GM23338 (cell line): ENCODE measurements at regions not wholly inside any gene's neighbourhood (a gene's known extent, or its start where the extent isn't known, plus 50 kb on each side); places are given as distances from the start of the nearest gene placed in this dataset.

Source experiments
- ATAC-seq: fragments of 200-7000 bp; cut with Tn5 transposase; 3 replicates; pipeline ENCODE4 v1.9.1; 2020
- DNase-seq: peaks from one replicate; pipeline ENCODE4 v3.0.0-alpha.2; 2015; ENCODE audit warnings: low spot score
- H2AFZ ChIP-seq: fragments of 200-600 bp; sonication (generic); 2 replicates; pipeline ENCODE4 v1.8.0; 2016; ENCODE audit warnings: antibody characterized with exemption, mild to moderate bottlenecking, moderate library complexity
- H3F3A ChIP-seq: fragments of 200-600 bp; sonication (generic); replicated peaks from 2 replicates; pipeline ENCODE4 v1.8.0; 2017; ENCODE audit warnings: antibody characterized with exemption, mixed run types, low read depth
- H3K27ac ChIP-seq: fragments of 200-600 bp; sonication (generic); 2 replicates; pipeline ENCODE4 v1.6.1; 2016; ENCODE audit warnings: low read depth
- H3K27me3 ChIP-seq: fragments of 200-600 bp; sonication (generic); 2 replicates; pipeline ENCODE4 v1.8.0; 2016; ENCODE audit warnings: mild to moderate bottlenecking, mixed run types, moderate library complexity; ENCODE audit not compliant: insufficient read depth
- H3K36me3 ChIP-seq: fragments of 200-600 bp; sonication (generic); 2 replicates; pipeline ENCODE4 v1.8.0; 2016; ENCODE audit warnings: mild to moderate bottlenecking; ENCODE audit not compliant: insufficient read depth
- H3K4me1 ChIP-seq: fragments of 200-600 bp; sonication (generic); 2 replicates; pipeline ENCODE4 v1.8.0; 2016; ENCODE audit warnings: mild to moderate bottlenecking, moderate library complexity; ENCODE audit not compliant: insufficient read depth
- H3K4me2 ChIP-seq: fragments of 200-600 bp; sonication (generic); 2 replicates; pipeline ENCODE4 v1.7.1; 2017; ENCODE audit warnings: mixed run types
- H3K4me3 ChIP-seq: fragments of 200-600 bp; sonication (generic); 2 replicates; pipeline ENCODE4 v1.6.1; 2016; ENCODE audit warnings: mixed run types
- H3K79me2 ChIP-seq: fragments of 200-600 bp; sonication (generic); replicated peaks from 2 replicates; pipeline ENCODE4 v1.8.0; 2017; ENCODE audit warnings: mild to moderate bottlenecking; ENCODE audit not compliant: insufficient read depth
- H3K9me2 ChIP-seq: fragments of 200-600 bp; sonication (generic); 2 replicates; pipeline ENCODE4 v1.8.0; 2017; ENCODE audit not compliant: insufficient read depth
- H4K20me1 ChIP-seq: fragments of 200-600 bp; sonication (generic); replicated peaks from 2 replicates; pipeline ENCODE4 v1.8.0; 2017; ENCODE audit warnings: mild to moderate bottlenecking; ENCODE audit not compliant: insufficient read depth
- H3K27ac Mint-ChIP-seq: 2 replicates; pipeline ENCODE4 v1.8.0; 2020; ENCODE audit warnings: inconsistent platforms, mild to moderate bottlenecking, moderate library complexity, mixed read lengths
- H3K27me3 Mint-ChIP-seq: 3 replicates; pipeline ENCODE4 v1.8.0; 2022; ENCODE audit warnings: low read depth, mild to moderate bottlenecking, moderate library complexity, mixed read lengths, inconsistent platforms; ENCODE audit not compliant: insufficient read depth, poor library complexity
- H3K36me3 Mint-ChIP-seq: 3 replicates; pipeline ENCODE4 v1.8.0; 2021; ENCODE audit warnings: low read depth, mild to moderate bottlenecking, inconsistent platforms, moderate library complexity, mixed read lengths
- H3K4me1 Mint-ChIP-seq: 3 replicates; pipeline ENCODE4 v1.8.0; 2020; ENCODE audit warnings: mild to moderate bottlenecking, inconsistent platforms, mixed read lengths
- H3K4me3 Mint-ChIP-seq: 3 replicates; pipeline ENCODE4 v1.8.0; 2021; ENCODE audit warnings: moderate library complexity, mild to moderate bottlenecking, inconsistent platforms, mixed read lengths
- H3K9me3 Mint-ChIP-seq: 3 replicates; pipeline ENCODE4 v1.8.0; 2020; ENCODE audit warnings: moderate library complexity, mild to moderate bottlenecking, inconsistent platforms, mixed read lengths
- CREB1 ChIP-seq: fragments of 250-450 bp; sonication (Bioruptor Pico); IDR thresholded peaks from 2 replicates; pipeline ENCODE4 v1.5.0; 2020; ENCODE audit warnings: low read depth, mild to moderate bottlenecking, moderate library complexity
- CTCF ChIP-seq, 2 experiments: fragments of 200-600 bp in 1 of 2; sonication (generic) in 1 of 2; conservative IDR thresholded peaks; 2 replicates each; pipeline versions ENCODE4 v1.5.1 to v1.6.1; 2016 to 2017; ENCODE audit warnings: antibody characterized with exemption in 2 of 2, low read depth in 2 of 2, mild to moderate bottlenecking in 2 of 2, moderate library complexity in 1 of 2
- ETS1 ChIP-seq: IDR thresholded peaks from 2 replicates; pipeline ENCODE4 v1.6.1; 2016; ENCODE audit warnings: antibody characterized with exemption
- EZH2phosphoT487 ChIP-seq: fragments of 200-600 bp; sonication (generic); IDR thresholded peaks from one replicate; pipeline ENCODE4 v1.8.1; 2018; ENCODE audit warnings: antibody characterized with exemption; ENCODE audit not compliant: unreplicated experiment
- JUNB ChIP-seq: IDR thresholded peaks from one replicate; pipeline ENCODE4 v1.6.1; 2016; ENCODE audit warnings: antibody characterized with exemption; ENCODE audit not compliant: unreplicated experiment
- NANOG ChIP-seq: IDR thresholded peaks from 2 replicates; pipeline ENCODE4 v1.6.1; 2016; ENCODE audit warnings: antibody characterized with exemption, borderline replicate concordance
- POLR2AphosphoS5 ChIP-seq: IDR thresholded peaks from 2 replicates; pipeline ENCODE4 v1.6.1; 2016; ENCODE audit warnings: antibody characterized with exemption, low read depth
- STAT1 ChIP-seq: IDR thresholded peaks from one replicate; pipeline ENCODE4 v1.6.1; 2016; ENCODE audit warnings: antibody characterized with exemption; ENCODE audit not compliant: unreplicated experiment
- ZNF331 ChIP-seq: fragments of 250-450 bp; sonication (Bioruptor Pico); IDR thresholded peaks from 2 replicates; pipeline ENCODE4 v1.5.0; 2020; ENCODE audit warnings: low read depth, mild to moderate bottlenecking, moderate library complexity
- TF ChIP-seq, protein P1 (sequence below): fragments of 250-450 bp; sonication (Bioruptor Pico); IDR thresholded peaks from 2 replicates; pipeline ENCODE4 v1.5.0; 2020; ENCODE audit warnings: mild to moderate bottlenecking, moderate library complexity

GRCh38 chr2:122174061-122174460 is 418.6 kb downstream of the TSN start:
- Histone ChIP-seq H3K79me2 (no peaks in the 10 kb centered on the region), H3K27me3 (no peaks in the 10 kb centered on the region), H3K4me2 (no peak overlapping the region), H4K20me1 (no peaks in the 10 kb centered on the region), H3K4me3 (no peak overlapping the region), H3F3A (no peaks in the 10 kb centered on the region), H2AFZ (no peak overlapping the region), H3K27ac (no peak overlapping the region), H3K36me3 (no peaks in the 10 kb centered on the region), H3K9me2 (0 out of 2 replicates have a peak, but pooled peaks cover 3% of the 10 kb centered on the region), H3K4me1 (no peaks in the 10 kb centered on the region)
- no peaks in the 10 kb centered on the region; the same call in 2 of the 3 replicates for H3K36me3 Mint-ChIP-seq
- no peaks in the 10 kb centered on the region; the same call in 2 of the 3 replicates for H3K4me1 Mint-ChIP-seq
- ATAC-seq: no peak
- no peaks in the 10 kb centered on the region; the same call in 2 of the 3 replicates for H3K9me3 Mint-ChIP-seq
- TF ChIP-seq NANOG (no peak), EZH2phosphoT487 (no peak), JUNB (no peak), CTCF (conservative IDR thresholded peaks at IDR 0.05; ENCODE audit: low read depth in 2 of 2) (no peak), ZNF331 (CRISPR knock-in tag) (no peak), CREB1 (CRISPR knock-in tag) (no peak), ETS1 (no peak), POLR2AphosphoS5 (no peak), STAT1 (no peak)
- TF ChIP-seq, protein P1, sequence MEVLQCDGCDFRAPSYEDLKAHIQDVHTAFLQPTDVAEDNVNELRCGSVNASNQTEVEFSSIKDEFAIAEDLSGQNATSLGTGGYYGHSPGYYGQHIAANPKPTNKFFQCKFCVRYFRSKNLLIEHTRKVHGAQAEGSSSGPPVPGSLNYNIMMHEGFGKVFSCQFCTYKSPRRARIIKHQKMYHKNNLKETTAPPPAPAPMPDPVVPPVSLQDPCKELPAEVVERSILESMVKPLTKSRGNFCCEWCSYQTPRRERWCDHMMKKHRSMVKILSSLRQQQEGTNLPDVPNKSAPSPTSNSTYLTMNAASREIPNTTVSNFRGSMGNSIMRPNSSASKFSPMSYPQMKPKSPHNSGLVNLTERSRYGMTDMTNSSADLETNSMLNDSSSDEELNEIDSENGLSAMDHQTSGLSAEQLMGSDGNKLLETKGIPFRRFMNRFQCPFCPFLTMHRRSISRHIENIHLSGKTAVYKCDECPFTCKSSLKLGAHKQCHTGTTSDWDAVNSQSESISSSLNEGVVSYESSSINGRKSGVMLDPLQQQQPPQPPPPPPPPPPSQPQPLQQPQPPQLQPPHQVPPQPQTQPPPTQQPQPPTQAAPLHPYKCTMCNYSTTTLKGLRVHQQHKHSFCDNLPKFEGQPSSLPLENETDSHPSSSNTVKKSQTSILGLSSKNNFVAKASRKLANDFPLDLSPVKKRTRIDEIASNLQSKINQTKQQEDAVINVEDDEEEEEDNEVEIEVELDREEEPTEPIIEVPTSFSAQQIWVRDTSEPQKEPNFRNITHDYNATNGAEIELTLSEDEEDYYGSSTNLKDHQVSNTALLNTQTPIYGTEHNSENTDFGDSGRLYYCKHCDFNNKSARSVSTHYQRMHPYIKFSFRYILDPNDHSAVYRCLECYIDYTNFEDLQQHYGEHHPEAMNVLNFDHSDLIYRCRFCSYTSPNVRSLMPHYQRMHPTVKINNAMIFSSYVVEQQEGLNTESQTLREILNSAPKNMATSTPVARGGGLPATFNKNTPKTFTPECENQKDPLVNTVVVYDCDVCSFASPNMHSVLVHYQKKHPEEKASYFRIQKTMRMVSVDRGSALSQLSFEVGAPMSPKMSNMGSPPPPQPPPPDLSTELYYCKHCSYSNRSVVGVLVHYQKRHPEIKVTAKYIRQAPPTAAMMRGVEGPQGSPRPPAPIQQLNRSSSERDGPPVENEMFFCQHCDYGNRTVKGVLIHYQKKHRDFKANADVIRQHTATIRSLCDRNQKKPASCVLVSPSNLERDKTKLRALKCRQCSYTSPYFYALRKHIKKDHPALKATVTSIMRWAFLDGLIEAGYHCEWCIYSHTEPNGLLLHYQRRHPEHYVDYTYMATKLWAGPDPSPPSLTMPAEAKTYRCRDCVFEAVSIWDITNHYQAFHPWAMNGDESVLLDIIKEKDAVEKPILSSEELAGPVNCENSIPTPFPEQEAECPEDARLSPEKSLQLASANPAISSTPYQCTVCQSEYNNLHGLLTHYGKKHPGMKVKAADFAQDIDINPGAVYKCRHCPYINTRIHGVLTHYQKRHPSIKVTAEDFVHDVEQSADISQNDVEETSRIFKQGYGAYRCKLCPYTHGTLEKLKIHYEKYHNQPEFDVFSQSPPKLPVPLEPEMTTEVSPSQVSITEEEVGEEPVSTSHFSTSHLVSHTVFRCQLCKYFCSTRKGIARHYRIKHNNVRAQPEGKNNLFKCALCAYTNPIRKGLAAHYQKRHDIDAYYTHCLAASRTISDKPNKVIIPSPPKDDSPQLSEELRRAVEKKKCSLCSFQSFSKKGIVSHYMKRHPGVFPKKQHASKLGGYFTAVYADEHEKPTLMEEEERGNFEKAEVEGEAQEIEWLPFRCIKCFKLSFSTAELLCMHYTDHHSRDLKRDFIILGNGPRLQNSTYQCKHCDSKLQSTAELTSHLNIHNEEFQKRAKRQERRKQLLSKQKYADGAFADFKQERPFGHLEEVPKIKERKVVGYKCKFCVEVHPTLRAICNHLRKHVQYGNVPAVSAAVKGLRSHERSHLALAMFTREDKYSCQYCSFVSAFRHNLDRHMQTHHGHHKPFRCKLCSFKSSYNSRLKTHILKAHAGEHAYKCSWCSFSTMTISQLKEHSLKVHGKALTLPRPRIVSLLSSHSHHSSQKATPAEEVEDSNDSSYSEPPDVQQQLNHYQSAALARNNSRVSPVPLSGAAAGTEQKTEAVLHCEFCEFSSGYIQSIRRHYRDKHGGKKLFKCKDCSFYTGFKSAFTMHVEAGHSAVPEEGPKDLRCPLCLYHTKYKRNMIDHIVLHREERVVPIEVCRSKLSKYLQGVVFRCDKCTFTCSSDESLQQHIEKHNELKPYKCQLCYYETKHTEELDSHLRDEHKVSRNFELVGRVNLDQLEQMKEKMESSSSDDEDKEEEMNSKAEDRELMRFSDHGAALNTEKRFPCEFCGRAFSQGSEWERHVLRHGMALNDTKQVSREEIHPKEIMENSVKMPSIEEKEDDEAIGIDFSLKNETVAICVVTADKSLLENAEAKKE (CRISPR knock-in tag): no peak
- H3K27ac Mint-ChIP-seq: no peak overlapping the region
- DNase-seq: no peak
- peaks cover 1% of the 10 kb centered on the region for H3K27me3 Mint-ChIP-seq
- H3K4me3 Mint-ChIP-seq: no peak overlapping the region
